ENCODE measurements at regions not wholly inside any gene's neighbourhood (a gene's known extent, or its start where the extent isn't known, plus 50 kb on each side); places are given as distances from the start of the nearest gene placed in this dataset.

- TF ChIP-seq CTCF (IDR thresholded peaks at IDR 0.05; ENCODE audit: control extremely low read depth in 1 of 3, insufficient read depth in 1 of 3, low read depth in 1 of 3, low read length in 3 of 3): no peak
- TF ChIP-seq YY1 (IDR thresholded peaks at IDR 0.05; ENCODE audit: low read depth, low read length): no peak
- TF ChIP-seq KDM5A (IDR thresholded peaks at IDR 0.05; ENCODE audit: low read length): no peak
- no peak for TF ChIP-seq SIX5 (IDR thresholded peaks at IDR 0.05; ENCODE audit: low read depth, low read length)
- TF ChIP-seq SAP30 (IDR thresholded peaks at IDR 0.05; ENCODE audit: insufficient read depth, insufficient replicate concordance, low read length): no peak
- TF ChIP-seq, protein P1, sequence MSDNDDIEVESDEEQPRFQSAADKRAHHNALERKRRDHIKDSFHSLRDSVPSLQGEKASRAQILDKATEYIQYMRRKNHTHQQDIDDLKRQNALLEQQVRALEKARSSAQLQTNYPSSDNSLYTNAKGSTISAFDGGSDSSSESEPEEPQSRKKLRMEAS (IDR thresholded peaks at IDR 0.05): no peak
- no peak for TF ChIP-seq GABPA (IDR thresholded peaks at IDR 0.05; ENCODE audit: borderline replicate concordance, insufficient read depth, low read length)
- no peak for TF ChIP-seq CEBPB (IDR thresholded peaks at IDR 0.05; ENCODE audit: low read depth, low read length)
- no peak for TF ChIP-seq JUND (IDR thresholded peaks at IDR 0.05; ENCODE audit: low read length)
- TF ChIP-seq EP300 (IDR thresholded peaks at IDR 0.05; ENCODE audit: borderline replicate concordance in 1 of 2, low read depth in 2 of 2, low read length in 2 of 2): no peak
- no peak for TF ChIP-seq POLR2A (IDR thresholded peaks at IDR 0.05; ENCODE audit: control extremely low read depth in 1 of 2, low read depth in 2 of 2, low read length in 2 of 2)
- no peak for TF ChIP-seq NRF1 (IDR thresholded peaks at IDR 0.05; ENCODE audit: low read depth, low read length)
- TF ChIP-seq POLR2AphosphoS5 (IDR thresholded peaks at IDR 0.05; ENCODE audit: low read depth, low read length): no peak
Measured at GRCh38 chrX:98350940-98351339, 1467.2 kb downstream of the RPA4 start.
